ENCODE measurements at regions not wholly inside any gene's neighbourhood (a gene's known extent, or its start where the extent isn't known, plus 50 kb on each side); places are given as distances from the start of the nearest gene placed in this dataset.
A peak's percentile ranks its signal among the peaks of the same experiment; 100 is the strongest.

GRCh38 chr21:43348801-43349261, 78.1 kb downstream of the SIK1 start:
- no peaks in the 10 kb centered on the region for H3K9me3 ChIP-seq (ENCODE audit: control insufficient read depth in 2 of 2, low read length in 2 of 2)
- H3K36me3 ChIP-seq (ENCODE audit: control insufficient read depth in 2 of 2, insufficient read depth in 2 of 2, low read length in 2 of 2): no peaks in the 10 kb centered on the region
- H3K27ac ChIP-seq (ENCODE audit: low read depth in 2 of 2, low read length in 2 of 2): no peak overlapping the region
- H3K27me3 ChIP-seq (ENCODE audit: control insufficient read depth in 2 of 2, insufficient read depth in 2 of 2, low read length in 2 of 2): no peaks in the 10 kb centered on the region
- H3K9ac ChIP-seq (ENCODE audit: low read depth in 1 of 2, low read length in 2 of 2): no peak overlapping the region
- no peak overlapping the region for H3K4me3 ChIP-seq (ENCODE audit: low read length in 2 of 2)
- H3K4me1 ChIP-seq (ENCODE audit: control insufficient read depth in 2 of 2, insufficient read depth in 2 of 2, low read length in 2 of 2): peaks cover 11 to 14% of the 10 kb centered on the region in 2 donors

- H3K36me3 ChIP-seq (ENCODE audit: control insufficient read depth in 2 of 2, insufficient read depth in 2 of 2, low read length in 2 of 2): no peaks in the 10 kb centered on the region
- H3K4me3 ChIP-seq (ENCODE audit: low read length in 2 of 2): no peak overlapping the region
- peaks cover 16 to 19% of the 10 kb centered on the region in 2 donors for H3K4me1 ChIP-seq (ENCODE audit: control insufficient read depth in 2 of 2, insufficient read depth in 2 of 2, low read length in 2 of 2)
- H3K27ac ChIP-seq (ENCODE audit: low read depth in 2 of 2, low read length in 2 of 2): no peak overlapping the region
- no peaks in the 10 kb centered on the region for H3K27me3 ChIP-seq (ENCODE audit: control insufficient read depth in 2 of 2, insufficient read depth in 2 of 2, low read length in 2 of 2)
- H3K9me3 ChIP-seq (ENCODE audit: control insufficient read depth in 2 of 2, low read length in 2 of 2): no peaks in the 10 kb centered on the region
- no peak overlapping the region for H3K9ac ChIP-seq (ENCODE audit: low read depth in 1 of 2, low read length in 2 of 2)
Measured at GRCh38 chr21:43348170-43348766, 78.7 kb downstream of the SIK1 start.

- no peaks in the 10 kb centered on the region for H3K27me3 ChIP-seq (ENCODE audit: control insufficient read depth in 2 of 2, insufficient read depth in 2 of 2, low read length in 2 of 2)
- H3K9me3 ChIP-seq (ENCODE audit: control insufficient read depth in 2 of 2, low read length in 2 of 2): no peaks in the 10 kb centered on the region
- no peaks in the 10 kb centered on the region for H3K36me3 ChIP-seq (ENCODE audit: control insufficient read depth in 2 of 2, insufficient read depth in 2 of 2, low read length in 2 of 2)
- H3K9ac ChIP-seq (ENCODE audit: low read depth in 1 of 2, low read length in 2 of 2): no peak overlapping the region
- H3K4me3 ChIP-seq (ENCODE audit: low read length in 2 of 2): no peak overlapping the region
- peaks cover 22 to 25% of the 10 kb centered on the region in 2 donors for H3K4me1 ChIP-seq (ENCODE audit: control insufficient read depth in 2 of 2, insufficient read depth in 2 of 2, low read length in 2 of 2)
- no peak overlapping the region for H3K27ac ChIP-seq (ENCODE audit: low read depth in 2 of 2, low read length in 2 of 2)
Measured at GRCh38 chr21:43347461-43348169, 79.3 kb downstream of the SIK1 start.

GRCh38 chr21:43346551-43346950, 80.4 kb downstream of the SIK1 start:
- Histone ChIP-seq H3K27me3 (ENCODE audit: control insufficient read depth in 2 of 2, insufficient read depth in 2 of 2, low read length in 2 of 2) (no peaks in the 10 kb centered on the region), H3K4me3 (ENCODE audit: low read length in 2 of 2) (no peak overlapping the region), H3K4me1 (ENCODE audit: control insufficient read depth in 2 of 2, insufficient read depth in 2 of 2, low read length in 2 of 2) (peaks cover 23 to 28% of the 10 kb centered on the region in 2 donors), H3K27ac (ENCODE audit: low read depth in 2 of 2, low read length in 2 of 2) (no peak overlapping the region), H3K36me3 (ENCODE audit: control insufficient read depth in 2 of 2, insufficient read depth in 2 of 2, low read length in 2 of 2) (no peaks in the 10 kb centered on the region), H3K9me3 (ENCODE audit: control insufficient read depth in 2 of 2, low read length in 2 of 2) (no peaks in the 10 kb centered on the region), H3K9ac (ENCODE audit: low read depth in 1 of 2, low read length in 2 of 2) (no peak overlapping the region)

GRCh38 chr21:43345746-43346409, 81.1 kb downstream of the SIK1 start:
- Histone ChIP-seq H3K9me3 (ENCODE audit: control insufficient read depth in 2 of 2, low read length in 2 of 2) (no peaks in the 10 kb centered on the region), H3K4me1 (ENCODE audit: control insufficient read depth in 2 of 2, insufficient read depth in 2 of 2, low read length in 2 of 2) (peaks cover 23 to 29% of the 10 kb centered on the region in 2 donors), H3K9ac (ENCODE audit: low read depth in 1 of 2, low read length in 2 of 2) (no peak overlapping the region), H3K27me3 (ENCODE audit: control insufficient read depth in 2 of 2, insufficient read depth in 2 of 2, low read length in 2 of 2) (no peaks in the 10 kb centered on the region), H3K36me3 (ENCODE audit: control insufficient read depth in 2 of 2, insufficient read depth in 2 of 2, low read length in 2 of 2) (no peaks in the 10 kb centered on the region), H3K27ac (ENCODE audit: low read depth in 2 of 2, low read length in 2 of 2) (no peak overlapping the region), H3K4me3 (ENCODE audit: low read length in 2 of 2) (no peak overlapping the region)

DNA sequence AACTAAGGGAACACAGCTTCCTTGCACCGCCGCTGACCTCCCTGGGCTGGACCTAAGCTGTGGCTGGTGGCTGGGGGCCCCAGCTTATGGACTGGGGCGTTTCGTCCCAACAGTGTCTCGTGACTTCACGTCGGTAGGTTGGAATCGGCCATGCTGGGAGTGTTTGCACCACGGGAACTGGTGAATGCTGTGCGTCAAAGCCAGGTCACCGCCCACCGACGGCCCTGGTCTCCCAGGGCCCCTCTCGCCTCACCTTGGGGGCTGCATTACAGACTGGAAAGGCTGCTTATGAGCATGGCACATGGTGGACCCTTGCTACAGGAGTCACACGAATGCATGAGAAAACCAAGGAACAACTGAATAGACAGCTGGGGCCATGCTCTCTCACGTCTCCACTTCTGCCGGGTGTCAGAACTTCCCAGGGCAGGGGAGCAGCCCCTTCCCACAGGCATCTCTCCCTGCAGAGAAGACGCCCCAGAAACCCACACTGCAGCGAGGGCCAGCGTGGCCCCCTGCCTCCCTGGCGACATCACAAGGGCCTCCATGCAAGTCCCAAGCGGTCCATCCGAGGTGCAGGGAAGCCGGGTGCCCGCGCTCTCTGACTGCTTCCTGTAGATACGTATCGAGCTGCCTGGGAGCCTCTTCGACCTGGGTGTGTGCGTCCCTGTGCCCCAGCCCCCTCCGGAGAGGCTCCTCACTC, 81.7 kb downstream of the SIK1 start:
- no peaks in the 10 kb centered on the region for H3K36me3 ChIP-seq (ENCODE audit: control insufficient read depth in 2 of 2, insufficient read depth in 2 of 2, low read length in 2 of 2)
- no peaks in the 10 kb centered on the region for H3K9me3 ChIP-seq (ENCODE audit: control insufficient read depth in 2 of 2, low read length in 2 of 2)
- peak overlapping the region in 1 of 2 donors; percentile 43 for H3K27ac ChIP-seq (ENCODE audit: low read depth in 2 of 2, low read length in 2 of 2)
- H3K27me3 ChIP-seq (ENCODE audit: control insufficient read depth in 2 of 2, insufficient read depth in 2 of 2, low read length in 2 of 2): no peaks in the 10 kb centered on the region
- H3K4me1 ChIP-seq (ENCODE audit: control insufficient read depth in 2 of 2, insufficient read depth in 2 of 2, low read length in 2 of 2): peaks cover 23 to 34% of the 10 kb centered on the region in 2 donors
- no peak overlapping the region for H3K4me3 ChIP-seq (ENCODE audit: low read length in 2 of 2)
- H3K9ac ChIP-seq (ENCODE audit: low read depth in 1 of 2, low read length in 2 of 2): peak overlapping the region in 1 of 2 donors; percentile 50

- peak overlapping the region; percentile 75 to 89 for H3K27ac ChIP-seq (ENCODE audit: low read depth in 2 of 2, low read length in 2 of 2)
- H3K9ac ChIP-seq (ENCODE audit: low read depth in 1 of 2, low read length in 2 of 2): peak overlapping the region in 1 of 2 donors; percentile 66
- H3K9me3 ChIP-seq (ENCODE audit: control insufficient read depth in 2 of 2, low read length in 2 of 2): no peaks in the 10 kb centered on the region
- H3K27me3 ChIP-seq (ENCODE audit: control insufficient read depth in 2 of 2, insufficient read depth in 2 of 2, low read length in 2 of 2): no peaks in the 10 kb centered on the region
- H3K36me3 ChIP-seq (ENCODE audit: control insufficient read depth in 2 of 2, insufficient read depth in 2 of 2, low read length in 2 of 2): no peaks in the 10 kb centered on the region
- H3K4me1 ChIP-seq (ENCODE audit: control insufficient read depth in 2 of 2, insufficient read depth in 2 of 2, low read length in 2 of 2): peaks cover 23 to 34% of the 10 kb centered on the region in 2 donors
- no peak overlapping the region for H3K4me3 ChIP-seq (ENCODE audit: low read length in 2 of 2)
Measured at GRCh38 chr21:43343992-43344886, 82.7 kb downstream of the SIK1 start.

DNA sequence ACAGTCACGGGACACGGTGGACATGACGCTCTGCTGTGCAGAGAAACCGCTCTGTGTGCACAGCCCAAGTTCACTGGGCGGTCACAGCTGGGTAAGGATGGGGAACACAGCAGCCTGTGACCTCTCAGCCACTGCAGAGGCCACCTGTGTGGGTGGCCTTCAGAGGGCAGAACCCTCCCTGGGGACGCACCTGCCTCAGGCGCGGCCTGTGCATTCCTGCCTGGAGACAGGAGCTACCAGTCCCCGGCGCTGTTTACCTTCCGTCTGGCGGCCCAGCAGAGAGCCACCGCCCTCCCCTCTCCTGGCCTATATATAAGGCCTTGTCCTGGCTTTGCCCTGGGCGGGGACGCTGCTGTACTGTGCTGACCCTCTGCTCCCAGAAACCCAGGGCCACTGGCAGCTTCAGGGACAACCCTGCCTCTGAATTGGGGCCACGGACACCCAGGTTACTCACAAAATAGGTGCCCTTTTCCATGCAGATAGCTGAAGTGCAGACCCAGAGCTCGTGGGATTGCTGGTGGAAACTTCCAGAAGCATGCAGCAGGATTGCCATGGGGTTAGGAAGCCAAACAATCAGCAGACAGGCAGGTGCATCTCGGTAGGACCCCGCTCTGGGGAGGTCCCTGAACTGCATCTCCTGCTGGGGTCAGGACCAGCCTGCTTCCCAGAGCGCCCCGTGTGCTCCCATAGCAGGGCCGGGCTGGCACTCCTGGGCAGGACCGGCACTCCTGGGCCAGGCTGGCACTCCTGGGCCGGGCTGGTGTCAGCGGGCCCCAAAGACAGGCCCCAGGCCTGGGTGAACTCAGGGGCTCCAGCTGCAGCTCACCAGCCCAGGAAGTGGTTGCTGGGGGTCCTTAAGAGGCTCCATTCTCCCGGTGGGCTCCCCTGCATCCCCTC, 83.6 kb downstream of the SIK1 start:
- Histone ChIP-seq H3K9me3 (ENCODE audit: control insufficient read depth in 2 of 2, low read length in 2 of 2) (no peaks in the 10 kb centered on the region), H3K27me3 (ENCODE audit: control insufficient read depth in 2 of 2, insufficient read depth in 2 of 2, low read length in 2 of 2) (no peaks in the 10 kb centered on the region), H3K9ac (ENCODE audit: low read depth in 1 of 2, low read length in 2 of 2) (peak overlapping the region; percentile 8 to 66), H3K27ac (ENCODE audit: low read depth in 2 of 2, low read length in 2 of 2) (peak overlapping the region; percentile 75 to 89), H3K4me3 (ENCODE audit: low read length in 2 of 2) (no peak overlapping the region), H3K4me1 (ENCODE audit: control insufficient read depth in 2 of 2, insufficient read depth in 2 of 2, low read length in 2 of 2) (peaks cover 23 to 34% of the 10 kb centered on the region in 2 donors), H3K36me3 (ENCODE audit: control insufficient read depth in 2 of 2, insufficient read depth in 2 of 2, low read length in 2 of 2) (no peaks in the 10 kb centered on the region)

All from mucosa of rectum (tissue), 2 donors.